Type B pancreatic cell (in vitro differentiated cells): ENCODE measurements at regions not wholly inside any gene's neighbourhood (a gene's known extent, or its start where the extent isn't known, plus 50 kb on each side); places are given as distances from the start of the nearest gene placed in this dataset.
A peak's percentile ranks its signal among the peaks of the same experiment; 100 is the strongest.

ENCODE experiments used
- DNase-seq: peaks from one replicate; pipeline ENCODE4 v3.0.0; 2021; ENCODE audit warnings: mixed read lengths; ENCODE audit not compliant: unreplicated experiment; ENCODE audit errors: extremely low spot score
- H3K27ac Mint-ChIP-seq: 2 replicates; pipeline ENCODE4 v1.8.0; 2021; ENCODE audit warnings: mild to moderate bottlenecking, mixed read lengths
- H3K27me3 Mint-ChIP-seq: 2 replicates; pipeline ENCODE4 v1.8.0; 2021; ENCODE audit warnings: mixed read lengths
- H3K36me3 Mint-ChIP-seq: 2 replicates; pipeline ENCODE4 v1.8.0; 2021; ENCODE audit warnings: mixed read lengths
- H3K4me1 Mint-ChIP-seq: one replicate; pipeline ENCODE4 v1.8.0; 2021; ENCODE audit warnings: mixed read lengths; ENCODE audit not compliant: unreplicated experiment
- H3K4me3 Mint-ChIP-seq: 2 replicates; pipeline ENCODE4 v1.8.0; 2021; ENCODE audit warnings: mild to moderate bottlenecking, mixed read lengths
- H3K9me3 Mint-ChIP-seq: 2 replicates; pipeline ENCODE4 v1.8.0; 2021; ENCODE audit warnings: mixed read lengths
- TF ChIP-seq, protein P1 (sequence below): fragments of 200-600 bp; sonication (generic); conservative IDR thresholded peaks from 2 replicates; pipeline ENCODE4 v1.5.0; 2021; ENCODE audit warnings: antibody characterized with exemption, mild to moderate bottlenecking

DNA sequence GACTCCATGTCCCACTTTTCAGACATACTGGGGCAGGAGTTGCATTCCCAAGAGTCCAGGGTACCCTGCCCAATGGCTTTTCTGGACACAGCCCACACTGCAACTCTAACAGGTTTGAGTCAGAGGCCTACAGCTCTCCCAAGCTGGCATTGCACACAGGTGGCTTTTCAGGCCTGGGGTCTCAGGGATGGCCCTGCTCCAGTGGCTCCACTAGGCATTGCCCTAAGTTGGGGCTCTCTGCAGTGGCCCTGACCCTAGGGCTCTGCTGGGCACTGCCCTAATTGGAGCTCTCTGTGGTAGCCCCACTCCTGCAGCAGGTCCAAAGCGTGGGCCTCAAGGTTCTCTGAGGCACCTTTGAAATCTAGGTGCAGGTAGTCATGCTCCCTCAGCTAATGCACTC, 408.8 kb downstream of the SUCLA2 start:
- no peak overlapping the region for H3K27ac Mint-ChIP-seq
- no peak overlapping the region for H3K4me3 Mint-ChIP-seq
- H3K27me3 Mint-ChIP-seq: no peaks in the 10 kb centered on the region
- TF ChIP-seq, protein P1, sequence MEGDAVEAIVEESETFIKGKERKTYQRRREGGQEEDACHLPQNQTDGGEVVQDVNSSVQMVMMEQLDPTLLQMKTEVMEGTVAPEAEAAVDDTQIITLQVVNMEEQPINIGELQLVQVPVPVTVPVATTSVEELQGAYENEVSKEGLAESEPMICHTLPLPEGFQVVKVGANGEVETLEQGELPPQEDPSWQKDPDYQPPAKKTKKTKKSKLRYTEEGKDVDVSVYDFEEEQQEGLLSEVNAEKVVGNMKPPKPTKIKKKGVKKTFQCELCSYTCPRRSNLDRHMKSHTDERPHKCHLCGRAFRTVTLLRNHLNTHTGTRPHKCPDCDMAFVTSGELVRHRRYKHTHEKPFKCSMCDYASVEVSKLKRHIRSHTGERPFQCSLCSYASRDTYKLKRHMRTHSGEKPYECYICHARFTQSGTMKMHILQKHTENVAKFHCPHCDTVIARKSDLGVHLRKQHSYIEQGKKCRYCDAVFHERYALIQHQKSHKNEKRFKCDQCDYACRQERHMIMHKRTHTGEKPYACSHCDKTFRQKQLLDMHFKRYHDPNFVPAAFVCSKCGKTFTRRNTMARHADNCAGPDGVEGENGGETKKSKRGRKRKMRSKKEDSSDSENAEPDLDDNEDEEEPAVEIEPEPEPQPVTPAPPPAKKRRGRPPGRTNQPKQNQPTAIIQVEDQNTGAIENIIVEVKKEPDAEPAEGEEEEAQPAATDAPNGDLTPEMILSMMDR: no peak
- no peaks in the 10 kb centered on the region for H3K36me3 Mint-ChIP-seq
- H3K9me3 Mint-ChIP-seq: peaks cover 19% of the 10 kb centered on the region
- no peaks in the 10 kb centered on the region for H3K4me1 Mint-ChIP-seq
- DNase-seq: no peak

DNA sequence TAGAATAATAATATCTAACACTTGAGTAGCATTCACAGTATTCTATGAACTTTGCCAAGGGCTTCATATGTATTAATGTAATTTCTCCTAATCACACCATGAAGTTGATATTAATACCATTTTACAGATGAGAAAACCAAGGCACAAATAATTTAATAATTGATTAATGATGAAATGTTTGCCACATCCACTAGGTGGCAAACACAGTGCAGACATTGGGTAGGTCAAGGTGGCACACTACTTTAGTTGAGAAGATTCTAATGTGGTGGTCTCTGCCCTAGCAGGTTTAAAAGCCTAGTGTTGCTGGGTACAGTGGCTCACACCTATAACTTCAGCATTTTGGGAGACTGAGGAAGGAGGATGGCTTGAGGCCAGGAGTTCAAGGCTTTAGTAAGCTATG, 412.4 kb downstream of the SUCLA2 start:
- TF ChIP-seq, protein P1: peak; percentile 58
- no peaks in the 10 kb centered on the region for H3K4me1 Mint-ChIP-seq
- peaks cover 15% of the 10 kb centered on the region for H3K9me3 Mint-ChIP-seq
- no peak overlapping the region for H3K4me3 Mint-ChIP-seq
- H3K27me3 Mint-ChIP-seq: no peaks in the 10 kb centered on the region
- no peak overlapping the region for H3K27ac Mint-ChIP-seq
- no peak for DNase-seq
- H3K36me3 Mint-ChIP-seq: no peaks in the 10 kb centered on the region

DNA sequence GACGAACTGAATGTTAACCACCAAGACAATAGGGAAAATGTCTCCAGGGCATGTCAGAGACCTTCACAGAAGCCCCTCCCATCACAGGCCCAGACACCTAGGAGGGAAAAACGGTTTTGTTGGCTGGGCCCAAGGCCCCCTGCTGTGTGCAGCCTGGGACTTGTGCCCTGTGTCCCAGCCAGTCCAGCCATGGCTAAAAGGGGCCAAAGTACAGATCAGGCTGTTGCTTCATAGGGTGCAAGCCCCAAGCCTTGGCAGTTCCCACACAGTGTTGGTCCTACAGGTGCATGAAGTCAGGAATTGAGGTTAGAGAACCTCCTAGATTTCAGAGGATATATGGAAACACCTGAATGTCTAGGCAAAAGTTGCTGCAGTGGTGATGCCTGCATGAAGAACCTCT, 428.7 kb downstream of the SUCLA2 start:
- Mint-ChIP-seq H3K9me3 (peaks cover 9% of the 10 kb centered on the region), H3K36me3 (no peaks in the 10 kb centered on the region), H3K27ac (no peak overlapping the region), H3K4me3 (no peak overlapping the region), H3K4me1 (no peaks in the 10 kb centered on the region), H3K27me3 (no peaks in the 10 kb centered on the region)
- no peak for DNase-seq
- TF ChIP-seq, protein P1: no peak

DNA sequence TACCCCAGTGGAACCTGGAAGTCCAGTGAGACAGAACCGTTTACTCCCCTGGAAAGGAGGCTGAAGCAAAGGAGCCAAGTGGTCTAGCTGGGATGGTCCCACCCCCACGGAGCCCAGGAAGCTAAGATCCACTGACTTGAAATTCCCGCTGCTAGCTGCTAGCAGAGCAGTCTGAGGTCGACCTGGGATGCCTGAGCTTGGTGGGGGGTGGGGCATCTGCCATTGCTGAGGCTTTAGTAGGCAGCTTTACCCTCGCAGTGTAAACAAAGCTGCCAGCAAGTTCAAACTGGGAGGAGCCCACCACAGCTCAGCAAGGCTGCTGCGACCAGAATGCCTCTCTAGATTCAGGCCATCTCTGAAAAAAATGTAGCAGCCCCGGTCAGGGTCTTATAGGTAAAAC, 437.0 kb downstream of the SUCLA2 start:
- no peak for DNase-seq
- no peaks in the 10 kb centered on the region for H3K4me1 Mint-ChIP-seq
- H3K4me3 Mint-ChIP-seq: no peak overlapping the region
- H3K27ac Mint-ChIP-seq: no peak overlapping the region
- no peaks in the 10 kb centered on the region for H3K36me3 Mint-ChIP-seq
- TF ChIP-seq, protein P1: no peak
- H3K27me3 Mint-ChIP-seq: no peaks in the 10 kb centered on the region
- H3K9me3 Mint-ChIP-seq: peaks cover 12% of the 10 kb centered on the region

DNA sequence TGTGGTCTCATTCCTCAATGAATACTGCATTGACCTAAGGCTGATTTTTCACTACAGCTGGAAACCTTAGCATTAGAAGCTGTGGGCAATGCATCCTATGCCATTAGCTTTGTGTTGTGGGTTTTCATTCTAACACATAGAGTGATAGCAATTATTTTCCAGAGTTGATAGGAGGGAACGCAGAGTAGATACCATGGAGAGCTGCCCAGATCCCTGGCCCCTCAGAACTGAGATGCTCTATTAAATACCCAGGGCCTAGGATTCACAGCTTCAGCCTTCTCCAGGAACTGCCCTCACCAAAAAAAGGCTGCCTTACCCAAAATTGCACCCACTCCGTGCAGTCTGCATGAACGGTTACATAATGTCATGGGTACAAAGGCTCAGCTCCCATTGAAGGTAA, 444.4 kb downstream of the SUCLA2 start:
- H3K27me3 Mint-ChIP-seq: no peaks in the 10 kb centered on the region
- H3K4me1 Mint-ChIP-seq: peaks cover 6% of the 10 kb centered on the region
- no peak overlapping the region for H3K27ac Mint-ChIP-seq
- TF ChIP-seq, protein P1: no peak
- H3K4me3 Mint-ChIP-seq: no peak overlapping the region
- H3K36me3 Mint-ChIP-seq: no peaks in the 10 kb centered on the region
- H3K9me3 Mint-ChIP-seq: no peaks in the 10 kb centered on the region
- DNase-seq: no peak

DNA sequence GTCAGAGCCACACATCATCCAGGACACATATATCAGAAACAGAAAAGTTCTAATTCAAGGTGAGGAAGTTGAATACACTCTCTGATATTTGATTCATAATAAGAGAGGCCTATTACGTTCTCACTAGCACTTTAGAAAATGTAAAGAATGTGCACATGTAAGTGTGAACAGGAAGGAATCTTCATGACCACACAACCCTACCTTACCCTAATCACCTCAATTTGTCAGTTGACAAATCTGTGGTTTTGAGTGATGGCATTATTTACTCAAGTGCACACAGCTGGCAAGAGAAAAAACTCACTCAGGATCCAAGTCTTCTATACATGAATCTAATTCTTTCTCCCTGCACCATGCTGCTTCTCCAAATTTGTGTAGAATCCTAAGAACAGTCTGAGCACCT, 445.8 kb downstream of the SUCLA2 start:
- H3K27ac Mint-ChIP-seq: no peak overlapping the region
- peaks cover 6% of the 10 kb centered on the region for H3K4me1 Mint-ChIP-seq
- H3K4me3 Mint-ChIP-seq: no peak overlapping the region
- no peaks in the 10 kb centered on the region for H3K27me3 Mint-ChIP-seq
- no peaks in the 10 kb centered on the region for H3K9me3 Mint-ChIP-seq
- TF ChIP-seq, protein P1: no peak
- H3K36me3 Mint-ChIP-seq: no peaks in the 10 kb centered on the region
- DNase-seq: no peak
